ENCODE measurements at regions not wholly inside any gene's neighbourhood (a gene's known extent, or its start where the extent isn't known, plus 50 kb on each side); places are given as distances from the start of the nearest gene placed in this dataset.

DNA sequence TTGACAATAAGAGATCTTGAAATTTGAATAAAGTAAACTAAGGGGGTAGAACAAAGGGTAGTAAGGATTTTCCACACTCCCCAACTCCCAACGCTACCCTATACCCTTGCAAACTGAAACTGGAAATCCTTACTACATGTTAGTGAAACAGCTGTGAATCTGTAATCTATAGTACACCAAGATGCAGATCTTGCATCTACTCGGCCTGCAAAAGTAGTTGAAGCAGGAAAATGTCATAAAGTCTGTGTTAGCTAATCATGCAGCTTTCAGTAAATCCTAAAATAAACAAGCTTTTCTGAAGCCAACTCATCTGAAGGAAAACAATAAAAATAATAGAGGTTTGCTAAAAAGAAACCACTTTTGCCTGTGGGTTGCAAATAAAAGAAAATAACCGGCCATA, 1242.0 kb upstream of the ACO1 start:
- Histone ChIP-seq H3K27me3 (ENCODE audit: control insufficient read depth, low read length) (no peaks in the 10 kb centered on the region), H3K4me2 (ENCODE audit: low read length) (no peak overlapping the region), H3K4me1 (ENCODE audit: control insufficient read depth, low read length) (no peaks in the 10 kb centered on the region), H3K36me3 (ENCODE audit: control insufficient read depth, low read length) (no peaks in the 10 kb centered on the region), H3K4me3 (ENCODE audit: low read length) (no peak overlapping the region), H3K27ac (ENCODE audit: low read depth, low read length) (no peak overlapping the region), H3F3A (ENCODE audit: control insufficient read depth, insufficient read depth) (no peaks in the 10 kb centered on the region), H3K79me2 (ENCODE audit: control insufficient read depth, low read length) (no peaks in the 10 kb centered on the region), H4K20me1 (ENCODE audit: control insufficient read depth, insufficient read depth, low read depth, low read length) (no peaks in the 10 kb centered on the region), H3K9me2 (replicated peaks; ENCODE audit: control insufficient read depth, low read length) (no peaks in the 10 kb centered on the region), H3K9me3 (ENCODE audit: control insufficient read depth, insufficient read depth, low read length) (no peaks in the 10 kb centered on the region)
- TF ChIP-seq, protein P1, sequence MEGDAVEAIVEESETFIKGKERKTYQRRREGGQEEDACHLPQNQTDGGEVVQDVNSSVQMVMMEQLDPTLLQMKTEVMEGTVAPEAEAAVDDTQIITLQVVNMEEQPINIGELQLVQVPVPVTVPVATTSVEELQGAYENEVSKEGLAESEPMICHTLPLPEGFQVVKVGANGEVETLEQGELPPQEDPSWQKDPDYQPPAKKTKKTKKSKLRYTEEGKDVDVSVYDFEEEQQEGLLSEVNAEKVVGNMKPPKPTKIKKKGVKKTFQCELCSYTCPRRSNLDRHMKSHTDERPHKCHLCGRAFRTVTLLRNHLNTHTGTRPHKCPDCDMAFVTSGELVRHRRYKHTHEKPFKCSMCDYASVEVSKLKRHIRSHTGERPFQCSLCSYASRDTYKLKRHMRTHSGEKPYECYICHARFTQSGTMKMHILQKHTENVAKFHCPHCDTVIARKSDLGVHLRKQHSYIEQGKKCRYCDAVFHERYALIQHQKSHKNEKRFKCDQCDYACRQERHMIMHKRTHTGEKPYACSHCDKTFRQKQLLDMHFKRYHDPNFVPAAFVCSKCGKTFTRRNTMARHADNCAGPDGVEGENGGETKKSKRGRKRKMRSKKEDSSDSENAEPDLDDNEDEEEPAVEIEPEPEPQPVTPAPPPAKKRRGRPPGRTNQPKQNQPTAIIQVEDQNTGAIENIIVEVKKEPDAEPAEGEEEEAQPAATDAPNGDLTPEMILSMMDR (IDR thresholded peaks at IDR 0.05; ENCODE audit: low read depth, low read length, poor library complexity, severe bottlenecking) = no peak
- TF ChIP-seq EZH2phosphoT487 (IDR thresholded peaks at IDR 0.05; ENCODE audit: borderline replicate concordance, low read length) = no peak

DNA sequence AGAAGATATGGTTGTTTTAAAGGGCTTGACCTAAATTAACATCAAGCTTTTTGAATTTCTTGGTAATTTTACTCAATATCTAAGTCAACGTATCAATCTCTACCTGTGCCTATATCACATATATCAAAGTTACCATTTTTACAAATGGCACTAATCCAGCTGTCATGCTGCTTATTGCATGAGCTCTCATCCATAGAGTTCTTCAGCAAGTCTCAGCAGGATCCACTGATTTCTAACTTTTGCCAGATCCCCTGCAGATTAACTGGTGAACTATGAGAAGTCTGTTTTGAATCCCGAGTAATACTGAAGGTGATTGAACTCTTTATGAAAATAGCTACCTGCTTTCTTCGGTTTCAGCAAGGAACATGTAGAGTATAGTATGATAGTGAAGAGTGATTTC, 1239.8 kb upstream of the ACO1 start:
- H3K4me1 ChIP-seq (ENCODE audit: control insufficient read depth, low read length) = no peaks in the 10 kb centered on the region
- no peak overlapping the region for H3K4me2 ChIP-seq (ENCODE audit: low read length)
- no peaks in the 10 kb centered on the region for H4K20me1 ChIP-seq (ENCODE audit: control insufficient read depth, insufficient read depth, low read depth, low read length)
- TF ChIP-seq, protein P1 (IDR thresholded peaks at IDR 0.05; ENCODE audit: low read depth, low read length, poor library complexity, severe bottlenecking) = no peak
- TF ChIP-seq EZH2phosphoT487 (IDR thresholded peaks at IDR 0.05; ENCODE audit: borderline replicate concordance, low read length) = no peak
- H3K4me3 ChIP-seq (ENCODE audit: low read length) = no peak overlapping the region
- no peaks in the 10 kb centered on the region for H3K27me3 ChIP-seq (ENCODE audit: control insufficient read depth, low read length)
- no peaks in the 10 kb centered on the region for H3K36me3 ChIP-seq (ENCODE audit: control insufficient read depth, low read length)
- no peak overlapping the region for H3K27ac ChIP-seq (ENCODE audit: low read depth, low read length)
- no peaks in the 10 kb centered on the region for H3K79me2 ChIP-seq (ENCODE audit: control insufficient read depth, low read length)
- H3F3A ChIP-seq (ENCODE audit: control insufficient read depth, insufficient read depth) = no peaks in the 10 kb centered on the region
- H3K9me3 ChIP-seq (ENCODE audit: control insufficient read depth, insufficient read depth, low read length) = no peaks in the 10 kb centered on the region
- H3K9me2 ChIP-seq (replicated peaks; ENCODE audit: control insufficient read depth, low read length) = no peaks in the 10 kb centered on the region

DNA sequence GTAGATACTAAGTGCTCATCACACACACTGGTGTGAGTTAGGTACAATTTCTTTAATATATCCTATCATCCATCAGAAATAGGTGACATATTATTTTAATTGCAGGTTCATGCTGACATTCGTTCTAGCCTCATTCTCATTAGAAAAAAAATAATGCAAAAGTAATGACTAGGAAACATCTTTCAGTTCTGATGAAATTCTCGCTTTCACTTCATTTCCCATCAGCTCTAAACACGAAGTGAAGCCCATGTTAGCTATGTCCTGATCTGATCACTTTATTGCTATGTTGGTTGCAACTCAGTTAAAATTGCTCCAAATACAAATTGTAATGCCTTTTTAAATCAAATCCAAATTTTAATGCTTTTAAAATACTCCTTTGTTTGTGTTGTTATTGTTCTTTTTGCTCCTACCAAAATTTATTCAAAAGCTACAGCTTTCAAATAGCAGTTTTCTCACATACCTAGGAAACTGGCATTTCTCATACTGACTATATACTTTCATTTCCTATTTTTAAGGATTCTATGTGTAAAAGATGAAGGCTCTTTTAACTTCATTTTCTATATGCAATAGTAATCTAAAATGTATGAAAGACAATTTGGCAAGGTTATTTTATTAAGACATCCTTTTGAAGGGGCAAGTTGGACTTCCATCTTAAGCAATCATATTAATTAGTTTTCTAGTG, 1237.8 kb upstream of the ACO1 start:
- Histone ChIP-seq H3K79me2 (ENCODE audit: control insufficient read depth, low read length) (no peaks in the 10 kb centered on the region), H4K20me1 (ENCODE audit: control insufficient read depth, insufficient read depth, low read depth, low read length) (no peaks in the 10 kb centered on the region), H3K9me2 (replicated peaks; ENCODE audit: control insufficient read depth, low read length) (no peaks in the 10 kb centered on the region), H3K4me2 (ENCODE audit: low read length) (no peak overlapping the region), H3K27ac (ENCODE audit: low read depth, low read length) (no peak overlapping the region), H3K27me3 (ENCODE audit: control insufficient read depth, low read length) (no peaks in the 10 kb centered on the region), H3K9me3 (ENCODE audit: control insufficient read depth, insufficient read depth, low read length) (no peaks in the 10 kb centered on the region), H3K36me3 (ENCODE audit: control insufficient read depth, low read length) (no peaks in the 10 kb centered on the region), H3K4me1 (ENCODE audit: control insufficient read depth, low read length) (no peaks in the 10 kb centered on the region), H3K4me3 (ENCODE audit: low read length) (no peak overlapping the region), H3F3A (ENCODE audit: control insufficient read depth, insufficient read depth) (no peaks in the 10 kb centered on the region)
- TF ChIP-seq, protein P1 (IDR thresholded peaks at IDR 0.05; ENCODE audit: low read depth, low read length, poor library complexity, severe bottlenecking) = no peak
- TF ChIP-seq EZH2phosphoT487 (IDR thresholded peaks at IDR 0.05; ENCODE audit: borderline replicate concordance, low read length) = no peak

All from DOHH2 (cell line).